Activated T-helper 2 cell treated with anti-CD3 and anti-CD28 coated beads, Interferon-gamma antibody, Interleukin-2, Interleukin-4, amounts not matched to agents 10 μg/mL and 5 μg/mL and 100 μg/mL, durations not matched to agents 14 hours and 24 hours and 36 hours (primary cell): ENCODE measurements at regions not wholly inside any gene's neighbourhood (a gene's known extent, or its start where the extent isn't known, plus 50 kb on each side); places are given as distances from the start of the nearest gene placed in this dataset.

Experiments used
- DNase-seq: peaks from one replicate; pipeline ENCODE4 v3.0.0; 2021; ENCODE audit warnings: low spot score
- H3K27ac Mint-ChIP-seq: one replicate; pipeline ENCODE4 v1.8.0; 2021; ENCODE audit warnings: mixed read lengths
- H3K27me3 Mint-ChIP-seq: one replicate; pipeline ENCODE4 v1.8.0; 2021; ENCODE audit warnings: low read depth, mixed read lengths
- H3K36me3 Mint-ChIP-seq: one replicate; pipeline ENCODE4 v1.8.0; 2021; ENCODE audit warnings: low read depth, mixed read lengths
- H3K4me1 Mint-ChIP-seq: one replicate; pipeline ENCODE4 v1.8.0; 2021; ENCODE audit warnings: low read depth, mixed read lengths
- H3K4me3 Mint-ChIP-seq: one replicate; pipeline ENCODE4 v1.8.0; 2021; ENCODE audit warnings: low read depth, mild to moderate bottlenecking, moderate library complexity, mixed read lengths
- H3K9me3 Mint-ChIP-seq: one replicate; pipeline ENCODE4 v1.8.0; 2021; ENCODE audit warnings: mixed read lengths
- intact Hi-C: fragments of 100-400 bp; cut with micrococcal nuclease; formaldehyde crosslinking; loops from one replicate; pipeline ENCODE4 v1.15.1; 2023

DNA sequence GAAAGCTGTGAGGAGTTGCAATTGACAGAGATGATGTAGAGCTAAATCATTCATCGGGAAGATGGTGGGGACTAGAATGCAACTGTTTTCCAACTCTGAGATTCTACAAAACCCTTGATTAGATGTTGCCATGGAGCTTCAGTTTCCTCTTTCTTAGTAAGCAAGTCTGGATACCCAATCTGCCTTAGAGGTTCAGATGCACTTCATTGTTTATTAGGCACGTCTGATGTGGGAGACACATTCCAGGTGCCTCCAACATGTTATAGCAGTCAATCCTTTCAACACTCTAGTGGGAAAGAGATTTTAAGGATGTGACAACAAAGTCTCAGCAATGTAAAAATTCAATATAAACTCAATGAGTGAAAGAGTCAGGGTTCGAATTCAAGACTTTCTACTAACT lies 291.3 kb upstream of the PHYHIPL start:
- DNase-seq, result no peak
- Mint-ChIP-seq H3K36me3 (no peaks in the 10 kb centered on the region), H3K4me3 (no peak overlapping the region), H3K27me3 (no peaks in the 10 kb centered on the region), H3K4me1 (no peaks in the 10 kb centered on the region), H3K9me3 (no peaks in the 10 kb centered on the region), H3K27ac (no peak overlapping the region)
- intact Hi-C loops, result no loop called here

DNA sequence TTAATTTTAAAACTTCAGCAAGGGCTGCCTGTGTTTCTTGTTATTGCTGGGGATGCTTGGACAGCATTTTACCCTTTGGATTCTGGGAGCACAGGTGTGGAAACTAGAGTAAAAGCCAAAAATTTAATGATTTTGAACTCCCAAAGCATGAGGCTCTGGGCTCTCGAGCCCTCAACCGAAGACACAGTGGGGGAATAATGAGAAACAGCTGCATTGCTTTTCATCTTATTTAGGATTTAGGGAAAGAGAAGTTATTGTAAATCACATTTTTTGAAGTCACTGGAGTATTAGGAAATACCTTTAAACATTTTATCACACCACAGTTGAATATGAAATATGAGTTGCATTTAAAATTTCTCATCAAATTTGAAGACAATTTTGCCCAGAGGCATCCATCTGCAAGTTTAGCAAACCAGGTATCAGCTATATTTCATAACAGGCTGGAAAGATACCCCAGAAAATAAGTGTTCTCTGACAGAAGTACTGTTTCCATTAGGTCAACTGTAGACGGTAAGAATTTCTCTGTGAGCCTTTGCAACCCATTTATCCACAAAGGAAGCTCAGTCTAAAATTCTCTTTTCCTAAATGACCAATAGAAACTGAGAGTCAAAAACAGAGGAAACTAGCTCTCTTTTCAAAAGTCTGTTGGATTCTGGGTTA lies 290.6 kb upstream of the PHYHIPL start:
- Mint-ChIP-seq H3K27me3 (no peaks in the 10 kb centered on the region), H3K9me3 (no peaks in the 10 kb centered on the region), H3K4me3 (no peak overlapping the region), H3K4me1 (no peaks in the 10 kb centered on the region), H3K27ac (no peak overlapping the region), H3K36me3 (no peaks in the 10 kb centered on the region)
- intact Hi-C loops, result no loop called here
- no peak for DNase-seq

DNA sequence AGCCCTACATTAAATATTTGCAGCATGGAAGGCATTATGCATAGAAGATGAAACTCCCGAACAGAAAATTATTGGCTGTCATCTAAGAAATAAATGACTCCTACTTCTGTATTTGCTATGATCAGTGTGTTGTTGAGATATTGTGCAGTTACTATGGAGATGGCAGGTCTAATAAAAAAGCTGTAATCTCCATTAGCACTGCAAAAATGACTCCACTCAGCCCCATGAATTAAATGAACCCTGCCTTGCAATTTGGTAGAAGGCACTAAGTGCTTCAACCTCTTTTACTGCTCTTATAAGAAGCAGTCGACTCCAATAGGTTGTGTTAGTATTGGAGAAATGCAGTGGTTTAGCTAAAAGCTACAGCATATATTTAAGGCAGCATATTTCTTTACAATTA lies 290.0 kb upstream of the PHYHIPL start:
- Mint-ChIP-seq H3K9me3 (no peaks in the 10 kb centered on the region), H3K27ac (no peak overlapping the region), H3K27me3 (no peaks in the 10 kb centered on the region), H3K4me1 (no peaks in the 10 kb centered on the region), H3K36me3 (no peaks in the 10 kb centered on the region), H3K4me3 (no peak overlapping the region)
- DNase-seq, result no peak
- intact Hi-C loops, result no loop called here

GRCh38 chr10:58887474-58887873 lies 289.0 kb upstream of the PHYHIPL start:
- Mint-ChIP-seq H3K27ac (no peak overlapping the region), H3K36me3 (no peaks in the 10 kb centered on the region), H3K9me3 (no peaks in the 10 kb centered on the region), H3K27me3 (no peaks in the 10 kb centered on the region), H3K4me3 (no peak overlapping the region), H3K4me1 (no peaks in the 10 kb centered on the region)
- intact Hi-C loops, result no loop called here
- DNase-seq, result no peak

- Mint-ChIP-seq H3K27ac (no peak overlapping the region), H3K4me3 (no peak overlapping the region), H3K9me3 (no peaks in the 10 kb centered on the region), H3K4me1 (no peaks in the 10 kb centered on the region), H3K36me3 (no peaks in the 10 kb centered on the region), H3K27me3 (no peaks in the 10 kb centered on the region)
- no peak for DNase-seq
- intact Hi-C loops, result no loop called here
Measured at GRCh38 chr10:58888957-58889356, 287.5 kb upstream of the PHYHIPL start.

DNA sequence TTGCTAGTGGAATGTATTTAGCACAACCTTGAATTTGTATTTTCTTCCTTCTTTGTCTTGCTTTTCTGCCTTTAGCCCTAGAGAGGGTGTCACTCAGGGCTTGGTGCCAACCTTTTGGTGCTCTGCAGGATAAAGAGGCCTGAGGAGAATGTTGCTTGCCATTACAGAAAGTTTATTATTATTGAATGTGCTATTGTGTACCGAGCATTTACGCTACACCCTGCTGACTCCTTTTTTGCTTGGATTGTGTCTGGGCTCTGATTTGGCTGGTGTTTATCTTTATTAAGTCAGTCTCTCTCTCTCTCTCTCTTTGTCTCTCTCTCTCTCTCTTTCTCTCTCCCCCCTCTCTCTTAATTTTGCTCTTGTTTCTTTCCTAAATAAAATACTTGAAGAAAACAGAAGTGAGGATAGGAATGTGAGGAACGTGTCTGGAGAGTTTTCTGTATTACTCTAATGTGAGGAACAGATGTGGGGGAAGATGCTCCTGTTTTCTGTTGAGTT lies 284.4 kb upstream of the PHYHIPL start:
- intact Hi-C loops, result no loop called here
- H3K27me3 Mint-ChIP-seq, result no peaks in the 10 kb centered on the region
- DNase-seq, result no peak
- no peak overlapping the region for H3K4me3 Mint-ChIP-seq
- H3K27ac Mint-ChIP-seq, result no peak overlapping the region
- no peaks in the 10 kb centered on the region for H3K9me3 Mint-ChIP-seq
- no peaks in the 10 kb centered on the region for H3K36me3 Mint-ChIP-seq
- H3K4me1 Mint-ChIP-seq, result no peaks in the 10 kb centered on the region

DNA sequence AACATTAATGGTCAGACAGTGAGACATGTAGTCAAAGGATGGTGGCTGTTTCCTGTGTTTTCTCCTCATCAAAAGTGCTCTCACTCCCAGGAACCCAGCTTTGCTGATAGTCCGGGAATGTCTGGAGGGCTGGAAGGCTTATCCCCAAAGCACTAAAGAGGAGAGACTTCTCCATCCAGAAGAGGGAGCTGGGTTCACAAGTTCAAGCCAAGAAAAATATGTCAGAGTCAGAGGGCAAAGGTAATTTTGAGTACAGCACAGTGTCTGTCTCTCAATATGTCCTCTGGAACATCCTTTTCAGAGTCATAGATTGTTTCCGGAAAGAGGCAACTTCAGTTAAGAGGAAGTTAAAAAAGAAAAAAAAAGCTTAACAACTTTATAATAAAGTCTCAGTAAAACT lies 281.5 kb upstream of the PHYHIPL start:
- Mint-ChIP-seq H3K4me3 (no peak overlapping the region), H3K9me3 (no peaks in the 10 kb centered on the region), H3K27ac (no peak overlapping the region), H3K27me3 (no peaks in the 10 kb centered on the region), H3K4me1 (no peaks in the 10 kb centered on the region), H3K36me3 (no peaks in the 10 kb centered on the region)
- intact Hi-C loops, result no loop called here
- no peak for DNase-seq

DNA sequence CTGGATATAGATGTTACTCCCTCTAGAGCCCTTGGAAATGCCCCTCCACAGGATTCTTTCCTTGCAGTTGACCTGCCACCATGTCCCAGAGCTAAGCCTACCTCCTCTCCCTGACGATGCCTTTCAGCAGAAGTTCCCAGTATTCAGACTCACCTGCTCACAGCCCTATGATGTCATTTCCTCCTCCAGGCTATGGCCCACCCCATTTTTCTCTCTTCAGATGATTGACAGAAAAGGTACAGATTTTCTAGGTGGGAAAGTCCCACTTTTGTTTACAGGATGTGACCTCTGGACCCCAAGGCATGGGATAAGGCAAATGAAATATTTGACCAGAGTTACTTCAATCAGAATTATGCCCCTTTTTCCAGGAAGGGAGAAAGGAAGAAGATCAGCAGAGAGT lies 280.2 kb upstream of the PHYHIPL start:
- no peak overlapping the region for H3K4me3 Mint-ChIP-seq
- no peak for DNase-seq
- H3K36me3 Mint-ChIP-seq, result no peaks in the 10 kb centered on the region
- H3K27ac Mint-ChIP-seq, result no peak overlapping the region
- no peaks in the 10 kb centered on the region for H3K27me3 Mint-ChIP-seq
- H3K4me1 Mint-ChIP-seq, result no peaks in the 10 kb centered on the region
- intact Hi-C loops, result no loop called here
- H3K9me3 Mint-ChIP-seq, result no peaks in the 10 kb centered on the region

DNA sequence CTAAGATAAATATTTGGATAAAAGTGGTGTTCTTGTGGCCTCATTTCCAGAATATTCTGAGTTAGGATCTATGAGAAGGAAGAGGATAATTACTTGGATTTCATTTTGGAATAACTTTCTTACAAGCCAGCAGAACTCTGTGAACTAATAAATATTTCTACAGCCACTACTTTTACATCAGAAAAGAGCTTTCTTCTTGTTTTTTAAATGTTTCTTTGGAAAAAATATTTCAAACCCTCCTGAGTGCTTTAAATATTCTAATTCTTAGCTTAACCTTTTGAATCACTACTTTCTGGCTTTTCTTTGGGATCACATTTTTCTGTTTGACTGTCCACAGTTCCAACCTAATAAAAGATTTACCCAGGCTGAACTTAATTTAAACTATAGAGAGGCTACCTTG lies 279.2 kb upstream of the PHYHIPL start:
- H3K27me3 Mint-ChIP-seq, result no peaks in the 10 kb centered on the region
- no peak overlapping the region for H3K27ac Mint-ChIP-seq
- H3K36me3 Mint-ChIP-seq, result no peaks in the 10 kb centered on the region
- no peaks in the 10 kb centered on the region for H3K4me1 Mint-ChIP-seq
- no peak for DNase-seq
- no peaks in the 10 kb centered on the region for H3K9me3 Mint-ChIP-seq
- intact Hi-C loops, result no loop called here
- H3K4me3 Mint-ChIP-seq, result no peak overlapping the region

- Mint-ChIP-seq H3K36me3 (no peaks in the 10 kb centered on the region), H3K4me3 (no peak overlapping the region), H3K4me1 (no peaks in the 10 kb centered on the region), H3K9me3 (no peaks in the 10 kb centered on the region), H3K27me3 (no peaks in the 10 kb centered on the region), H3K27ac (no peak overlapping the region)
- intact Hi-C loops, result no loop called here
- DNase-seq, result no peak
Measured at GRCh38 chr10:58897708-58898107, 278.7 kb upstream of the PHYHIPL start.

GRCh38 chr10:58898854-58899573 lies 277.4 kb upstream of the PHYHIPL start:
- DNase-seq, result no peak
- Mint-ChIP-seq H3K4me1 (no peaks in the 10 kb centered on the region), H3K27me3 (no peaks in the 10 kb centered on the region), H3K4me3 (no peak overlapping the region), H3K36me3 (no peaks in the 10 kb centered on the region), H3K9me3 (no peaks in the 10 kb centered on the region), H3K27ac (no peak overlapping the region)
- intact Hi-C loops, result no loop called here

- DNase-seq, result no peak
- intact Hi-C loops, result no loop called here
- Mint-ChIP-seq H3K36me3 (no peaks in the 10 kb centered on the region), H3K27me3 (no peaks in the 10 kb centered on the region), H3K27ac (no peak overlapping the region), H3K9me3 (no peaks in the 10 kb centered on the region), H3K4me3 (no peak overlapping the region), H3K4me1 (no peaks in the 10 kb centered on the region)
Measured at GRCh38 chr10:58901092-58901646, 275.3 kb upstream of the PHYHIPL start.

DNA sequence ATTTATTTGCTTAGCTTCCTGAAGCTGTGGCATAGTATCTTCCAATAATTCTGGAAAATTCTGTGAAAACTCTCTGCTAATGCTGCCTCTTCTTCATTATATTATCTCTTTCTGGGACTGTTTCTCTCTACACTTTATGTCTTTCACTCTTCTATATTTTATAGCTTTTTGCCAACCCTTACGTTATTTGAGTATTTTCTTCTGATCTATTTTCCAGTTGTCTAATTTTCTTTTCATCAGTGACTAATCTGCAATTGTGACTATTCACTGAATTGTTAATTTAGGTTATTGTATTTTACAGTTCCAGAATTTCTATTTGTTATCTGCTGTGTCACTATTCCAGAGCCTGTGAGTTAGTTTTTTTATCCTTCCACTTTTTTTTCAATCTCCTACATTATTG lies 273.4 kb upstream of the PHYHIPL start:
- no peaks in the 10 kb centered on the region for H3K27me3 Mint-ChIP-seq
- no peaks in the 10 kb centered on the region for H3K4me1 Mint-ChIP-seq
- H3K4me3 Mint-ChIP-seq, result no peak overlapping the region
- intact Hi-C loops, result no loop called here
- H3K36me3 Mint-ChIP-seq, result no peaks in the 10 kb centered on the region
- no peak for DNase-seq
- no peak overlapping the region for H3K27ac Mint-ChIP-seq
- H3K9me3 Mint-ChIP-seq, result no peaks in the 10 kb centered on the region
